Left lung (tissue), 4 donors: ENCODE measurements at regions not wholly inside any gene's neighbourhood (a gene's known extent, or its start where the extent isn't known, plus 50 kb on each side); places are given as distances from the start of the nearest gene placed in this dataset.
A peak's percentile ranks its signal among the peaks of the same experiment; 100 is the strongest.

Experiments
- ATAC-seq: fragments of 200-7000 bp; cut with Tn5 transposase; one replicate; pipeline ENCODE4 v1.9.1; 2020; ENCODE audit warnings: moderate library complexity
- DNase-seq, 4 donors: peaks; one replicate each; pipeline ENCODE4 v3.0.0-alpha.2; 2013 to 2020
- H3K27ac ChIP-seq, 2 donors: fragments of 200-600 bp; sonication (generic) in 1 of 2; one replicate each; pipeline versions ENCODE4 v1.5.0 to v1.8.0; 2020 to 2021
- H3K27me3 ChIP-seq, 2 donors: fragments of 200-600 bp; sonication (generic) in 1 of 2; one replicate each; pipeline versions ENCODE4 v1.5.0 to v1.8.0; 2020 to 2021
- H3K36me3 ChIP-seq, 2 donors: fragments of 200-600 bp; sonication (generic) in 1 of 2; one replicate each; pipeline versions ENCODE4 v1.5.0 to v1.8.0; 2020 to 2021
- H3K4me1 ChIP-seq, 2 donors: fragments of 200-600 bp; one replicate each; pipeline ENCODE4 v1.8.0; 2021
- H3K4me3 ChIP-seq, 2 donors: fragments of 200-600 bp; sonication (generic) in 1 of 2; one replicate each; pipeline versions ENCODE4 v1.5.0 to v1.8.0; 2020 to 2021; ENCODE audit warnings: mild to moderate bottlenecking in 1 of 2
- H3K9me3 ChIP-seq, 2 donors: fragments of 200-600 bp; sonication (generic) in 1 of 2; one replicate each; pipeline versions ENCODE4 v1.5.0 to v1.8.0; 2020 to 2021
- CTCF ChIP-seq, 2 donors: fragments of 200-600 bp; sonication (generic) in 1 of 2; IDR thresholded peaks; one replicate each; pipeline versions ENCODE4 v1.5.0 to v1.8.0; 2021; ENCODE audit warnings: antibody characterized with exemption in 2 of 2
- intact Hi-C, 2 donors: fragments of 100-400 bp; cut with DNase I; formaldehyde crosslinking; loops; one replicate each; pipeline versions ENCODE4 v1.11.2 to v1.14.2; 2022
- donor health status: DM: no; HTN: yes; CAD: no.
- donor health status: DM: no; HTN: no; CAD: no.

- DNase-seq, result peak in 2 of 4 donors; percentile 28 to 67
- no peak for TF ChIP-seq CTCF (IDR thresholded peaks at IDR 0.05)
- Histone ChIP-seq H3K4me1 (no peaks in the 10 kb centered on the region), H3K27ac (no peak overlapping the region), H3K4me3 (no peak overlapping the region), H3K36me3 (no peaks in the 10 kb centered on the region), H3K9me3 (no peaks in the 10 kb centered on the region), H3K27me3 (no peaks in the 10 kb centered on the region)
- intact Hi-C loops, result no loop called here
- peak; percentile 33 for ATAC-seq
Observed at GRCh38 chr6:81228912-81229555, 523.4 kb downstream of the TENT5A start.

- Histone ChIP-seq H3K27me3 (no peaks in the 10 kb centered on the region), H3K36me3 (no peaks in the 10 kb centered on the region), H3K4me1 (no peaks in the 10 kb centered on the region), H3K4me3 (no peak overlapping the region), H3K27ac (no peak overlapping the region), H3K9me3 (no peaks in the 10 kb centered on the region)
- DNase-seq, result no peak
- no peak for TF ChIP-seq CTCF (IDR thresholded peaks at IDR 0.05)
- no peak for ATAC-seq
- intact Hi-C loops, result no loop called here
Observed at GRCh38 chr6:81226957-81227356, 525.5 kb downstream of the TENT5A start.

- intact Hi-C loops, result no loop called here
- Histone ChIP-seq H3K36me3 (no peaks in the 10 kb centered on the region), H3K4me3 (no peak overlapping the region), H3K27me3 (no peaks in the 10 kb centered on the region), H3K4me1 (no peaks in the 10 kb centered on the region), H3K27ac (no peak overlapping the region), H3K9me3 (peaks cover 0 to 17% of the 10 kb centered on the region in 2 donors)
- TF ChIP-seq CTCF (IDR thresholded peaks at IDR 0.05), result no peak
- DNase-seq (no peak), ATAC-seq (no peak)
Observed at GRCh38 chr6:81216668-81217067, 535.8 kb downstream of the TENT5A start.

- Histone ChIP-seq H3K9me3 (peaks cover 0 to 17% of the 10 kb centered on the region in 2 donors), H3K4me3 (no peak overlapping the region), H3K27ac (no peak overlapping the region), H3K27me3 (no peaks in the 10 kb centered on the region), H3K36me3 (no peaks in the 10 kb centered on the region), H3K4me1 (no peaks in the 10 kb centered on the region)
- intact Hi-C loops, result no loop called here
- ATAC-seq (no peak), DNase-seq (no peak)
- TF ChIP-seq CTCF (IDR thresholded peaks at IDR 0.05), result no peak
Observed at GRCh38 chr6:81215092-81215432, 537.4 kb downstream of the TENT5A start.

GRCh38 chr6:81214414-81215091 lies 537.9 kb downstream of the TENT5A start:
- peaks cover 0 to 17% of the 10 kb centered on the region in 2 donors for H3K9me3 ChIP-seq
- intact Hi-C loops, result no loop called here
- H3K27me3 ChIP-seq, result no peaks in the 10 kb centered on the region
- TF ChIP-seq CTCF (IDR thresholded peaks at IDR 0.05), result no peak
- H3K27ac ChIP-seq, result no peak overlapping the region
- no peaks in the 10 kb centered on the region for H3K4me1 ChIP-seq
- no peak for ATAC-seq
- peak in 2 of 4 donors; percentile 19 to 53 for DNase-seq
- no peaks in the 10 kb centered on the region for H3K36me3 ChIP-seq
- H3K4me3 ChIP-seq, result no peak overlapping the region
